ENCODE measurements at regions not wholly inside any gene's neighbourhood (a gene's known extent, or its start where the extent isn't known, plus 50 kb on each side); places are given as distances from the start of the nearest gene placed in this dataset.

GRCh38 chr6:8642131-8642530 lies 206.8 kb upstream of the SLC35B3 start:
- H3K36me3 ChIP-seq, result no peaks in the 10 kb centered on the region
- no peaks in the 10 kb centered on the region for H3K27me3 ChIP-seq
- no peak for TF ChIP-seq CTCF (IDR thresholded peaks at IDR 0.05)
- no peak overlapping the region for H3K4me3 ChIP-seq
- no peak for DNase-seq (ENCODE audit: low spot score)
- no peak overlapping the region for H3K27ac ChIP-seq
- H3K9me3 ChIP-seq, result no peaks in the 10 kb centered on the region
- no peaks in the 10 kb centered on the region for H3K4me1 ChIP-seq

- H3K4me3 ChIP-seq, result no peak overlapping the region
- no peak overlapping the region for H3K27ac ChIP-seq
- H3K9me3 ChIP-seq, result no peaks in the 10 kb centered on the region
- DNase-seq (ENCODE audit: low spot score), result no peak
- TF ChIP-seq CTCF (IDR thresholded peaks at IDR 0.05), result no peak
- no peaks in the 10 kb centered on the region for H3K4me1 ChIP-seq
- no peaks in the 10 kb centered on the region for H3K27me3 ChIP-seq
- no peaks in the 10 kb centered on the region for H3K36me3 ChIP-seq
Measured at GRCh38 chr6:8639928-8640649, 204.7 kb upstream of the SLC35B3 start.

- Histone ChIP-seq H3K36me3 (no peaks in the 10 kb centered on the region), H3K4me1 (no peaks in the 10 kb centered on the region), H3K9me3 (no peaks in the 10 kb centered on the region), H3K27me3 (no peaks in the 10 kb centered on the region), H3K4me3 (no peak overlapping the region), H3K27ac (no peak overlapping the region)
- no peak for TF ChIP-seq CTCF (IDR thresholded peaks at IDR 0.05)
- no peak for DNase-seq (ENCODE audit: low spot score)
Measured at GRCh38 chr6:8637896-8638597, 202.7 kb upstream of the SLC35B3 start.

DNA sequence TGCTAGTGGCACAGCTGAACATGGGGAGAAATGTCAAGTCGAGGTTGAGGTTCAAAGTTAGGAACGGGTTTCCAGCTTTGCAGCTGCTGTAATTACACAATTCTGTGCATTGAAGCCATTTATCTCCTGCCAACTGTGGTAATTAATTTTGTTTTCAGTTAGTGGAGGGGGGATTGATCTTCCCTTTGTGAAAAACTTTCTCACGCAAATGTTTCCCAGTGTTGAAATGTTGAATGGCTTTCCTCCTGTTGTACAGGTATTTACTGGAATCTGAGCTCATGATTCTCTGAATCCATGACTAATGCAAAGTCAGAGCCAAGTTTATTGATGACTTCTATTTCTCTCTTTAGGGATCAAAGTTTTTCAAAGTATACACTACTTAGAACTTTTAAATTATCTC lies 198.4 kb upstream of the SLC35B3 start:
- H3K36me3 ChIP-seq, result no peaks in the 10 kb centered on the region
- no peak overlapping the region for H3K4me3 ChIP-seq
- no peak for TF ChIP-seq CTCF (IDR thresholded peaks at IDR 0.05)
- H3K9me3 ChIP-seq, result no peaks in the 10 kb centered on the region
- H3K27ac ChIP-seq, result no peak overlapping the region
- DNase-seq (ENCODE audit: low spot score), result no peak
- H3K27me3 ChIP-seq, result no peaks in the 10 kb centered on the region
- H3K4me1 ChIP-seq, result no peaks in the 10 kb centered on the region

DNA sequence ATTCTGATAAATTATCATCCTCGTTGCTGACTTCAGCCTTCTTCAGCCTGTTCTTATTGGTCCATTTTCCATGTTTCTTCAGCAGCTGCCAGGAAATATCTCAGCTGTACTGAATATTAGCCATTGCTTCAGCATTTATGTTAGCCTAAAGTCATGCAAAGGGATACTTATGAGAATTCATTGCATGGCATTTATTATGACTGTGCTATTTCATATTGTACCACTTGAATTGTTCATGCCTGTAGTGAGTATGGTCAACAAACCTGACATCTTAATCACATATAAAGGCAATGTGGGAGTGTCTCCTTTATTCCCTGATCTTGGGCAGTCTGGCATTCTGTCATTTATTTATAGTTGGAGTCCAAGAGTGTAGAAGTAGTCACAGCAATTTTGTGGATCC lies 193.4 kb upstream of the SLC35B3 start:
- TF ChIP-seq CTCF (IDR thresholded peaks at IDR 0.05), result no peak
- Histone ChIP-seq H3K4me1 (no peaks in the 10 kb centered on the region), H3K27me3 (no peaks in the 10 kb centered on the region), H3K9me3 (no peaks in the 10 kb centered on the region), H3K36me3 (no peaks in the 10 kb centered on the region), H3K4me3 (no peak overlapping the region), H3K27ac (no peak overlapping the region)
- DNase-seq (ENCODE audit: low spot score), result no peak
